ENCODE measurements at regions not wholly inside any gene's neighbourhood (a gene's known extent, or its start where the extent isn't known, plus 50 kb on each side); places are given as distances from the start of the nearest gene placed in this dataset.

GRCh38 chr7:80981405-80981804, 62.6 kb upstream of the SEMA3C start:
- DNase-seq (ENCODE audit: low spot score): no peak

GRCh38 chr7:80977751-80978150, 58.9 kb upstream of the SEMA3C start:
- DNase-seq (ENCODE audit: low spot score): no peak

- no peak for DNase-seq (ENCODE audit: low spot score)
These were observed 55.8 kb upstream of the SEMA3C start for GRCh38 chr7:80974396-80975358.

GRCh38 chr7:80971225-80971624, 52.4 kb upstream of the SEMA3C start:
- no peak for DNase-seq (ENCODE audit: low spot score)
